SKM-1 treated with dmso at 0.1 percent for 144 hours (cell line): ENCODE measurements at regions not wholly inside any gene's neighbourhood (a gene's known extent, or its start where the extent isn't known, plus 50 kb on each side); places are given as distances from the start of the nearest gene placed in this dataset.
"Not testable (repeated sequence)": the region's sequence is repeated elsewhere in the genome, so short reads cannot be mapped to it uniquely, and the experiment has no call there.

Experiments used
- DNase-seq: peaks from one replicate; lab custom pipeline; 2025; ENCODE audit not compliant: unreplicated experiment; lab: John Stamatoyannopoulos, UW

DNA sequence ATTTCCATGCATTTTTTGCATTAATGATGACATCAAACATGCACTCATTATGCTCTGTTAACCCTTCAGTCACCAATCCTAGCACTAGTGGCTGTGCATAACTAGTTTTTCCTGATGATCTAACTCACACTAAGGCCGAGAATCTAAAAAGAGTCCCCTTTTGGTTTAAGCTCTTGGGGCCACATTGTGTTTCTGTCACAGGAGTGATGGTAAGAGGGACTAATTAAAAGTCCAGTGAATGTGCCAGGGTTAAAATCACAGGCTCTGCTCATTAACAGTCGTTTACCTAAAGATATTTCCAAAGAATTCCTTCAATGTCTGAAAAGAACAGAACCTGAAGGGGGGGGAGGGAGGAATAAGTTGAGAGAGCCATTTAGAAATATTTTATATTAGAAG is 359.0 kb upstream of the ANKRD30A start:
- DNase-seq: no peak

- no peak for DNase-seq
These were observed 359.5 kb upstream of the ANKRD30A start for GRCh38 chr10:36765782-36766414.

- DNase-seq: no peak
These were observed 360.6 kb upstream of the ANKRD30A start for GRCh38 chr10:36764823-36765222.

GRCh38 chr10:36761121-36761520 is 364.3 kb upstream of the ANKRD30A start:
- no peak for DNase-seq

DNA sequence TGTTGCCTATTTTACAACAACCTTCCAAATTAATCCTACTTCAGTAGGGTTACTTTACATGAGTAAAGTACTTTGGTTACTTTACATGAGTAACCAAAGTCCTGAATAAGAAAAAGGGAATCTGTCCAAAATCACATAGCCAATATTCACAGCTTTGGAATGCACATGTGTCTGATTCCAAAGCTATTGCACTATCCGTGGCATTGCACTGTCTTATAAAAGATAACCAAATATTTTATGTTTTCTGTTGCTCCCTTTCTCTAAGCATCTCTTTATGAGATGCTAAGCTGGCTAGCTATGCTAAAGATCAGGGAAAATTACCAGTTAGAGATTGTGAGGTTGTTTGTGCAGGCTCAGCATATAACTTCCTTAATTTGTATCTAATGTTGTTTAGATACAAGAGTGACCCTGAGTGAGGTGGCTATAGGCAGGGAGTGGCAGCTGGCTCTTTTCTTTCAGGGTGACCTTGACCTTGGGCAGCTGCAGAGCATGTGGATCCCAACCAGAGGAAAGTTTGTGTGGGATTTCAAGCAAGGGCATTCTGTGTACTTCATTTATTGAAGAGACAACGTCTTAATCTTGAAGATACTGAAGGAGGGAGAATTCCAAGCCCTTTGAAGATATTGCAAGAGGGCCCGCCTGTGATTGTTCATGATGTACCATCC is 366.1 kb upstream of the ANKRD30A start:
- no peak for DNase-seq

DNA sequence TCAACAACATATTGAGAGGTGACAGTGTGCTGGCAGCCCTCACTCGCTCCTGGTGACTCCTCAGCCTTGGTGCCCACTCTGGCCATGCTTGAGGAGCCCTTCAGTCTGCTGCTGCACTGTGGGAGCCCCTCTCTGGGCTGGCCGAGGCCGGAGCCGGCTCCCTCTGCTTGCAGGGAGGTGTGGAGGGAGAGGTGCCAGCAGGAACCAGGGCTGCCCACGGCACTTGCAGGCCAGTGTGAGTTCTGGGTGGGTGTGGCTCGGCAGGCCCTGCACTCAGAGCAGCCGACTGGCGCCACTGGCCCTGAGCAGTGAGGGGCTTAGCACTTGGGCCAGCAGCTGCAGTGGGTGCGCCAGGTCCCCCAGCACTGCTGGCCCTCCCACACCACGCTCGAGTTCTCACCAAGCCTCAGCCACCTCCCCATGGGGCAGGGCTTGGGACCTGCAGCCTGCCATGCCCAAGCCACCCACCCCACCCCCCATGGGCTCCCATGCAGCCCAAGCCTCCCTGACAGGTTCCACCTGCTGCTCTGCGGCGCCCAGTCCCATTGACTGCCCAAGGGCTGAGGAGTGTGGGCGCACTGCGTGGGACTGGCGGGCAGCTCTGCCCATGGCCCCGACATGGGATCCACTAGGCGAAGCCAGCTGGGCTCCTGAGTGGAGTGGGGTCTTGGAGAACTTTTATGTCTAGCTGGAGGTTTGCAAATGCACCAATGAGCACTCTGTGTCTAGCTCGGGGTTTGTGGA is 377.1 kb upstream of the ANKRD30A start:
- no peak for DNase-seq

GRCh38 chr10:36739884-36740445 is 385.4 kb upstream of the ANKRD30A start:
- no peak for DNase-seq

DNA sequence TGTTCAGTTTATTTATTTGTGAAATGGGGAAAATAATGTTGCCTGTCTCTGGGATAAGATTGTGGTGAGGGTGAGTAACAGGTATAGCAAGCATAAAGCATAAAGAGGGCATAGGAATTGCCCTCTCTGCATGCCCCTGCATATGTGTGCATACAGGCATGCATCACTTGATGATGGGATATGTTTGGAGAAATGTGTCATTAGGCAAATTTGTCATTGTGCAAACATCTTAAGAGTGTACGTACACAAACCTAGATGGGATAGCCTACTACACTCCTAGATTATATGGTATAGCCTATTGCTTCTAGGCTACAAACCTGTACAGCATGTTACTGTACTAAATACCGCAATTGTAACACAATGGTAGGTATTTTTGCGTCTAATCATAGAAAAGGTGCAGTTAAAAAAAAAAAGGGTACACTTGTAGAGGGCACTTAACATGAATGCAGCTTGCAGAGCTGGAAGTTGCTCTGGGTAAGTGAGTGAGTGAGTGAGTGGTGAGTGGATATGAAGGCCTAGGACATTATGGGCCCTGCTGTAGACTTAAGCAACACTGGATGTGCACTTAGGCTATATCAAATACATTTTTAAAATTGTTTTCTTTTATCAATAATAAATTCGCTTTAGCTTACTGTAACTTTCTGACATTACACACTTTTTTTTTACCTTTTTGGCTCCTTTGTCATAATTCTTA is 386.5 kb upstream of the ANKRD30A start:
- DNase-seq: no peak

DNA sequence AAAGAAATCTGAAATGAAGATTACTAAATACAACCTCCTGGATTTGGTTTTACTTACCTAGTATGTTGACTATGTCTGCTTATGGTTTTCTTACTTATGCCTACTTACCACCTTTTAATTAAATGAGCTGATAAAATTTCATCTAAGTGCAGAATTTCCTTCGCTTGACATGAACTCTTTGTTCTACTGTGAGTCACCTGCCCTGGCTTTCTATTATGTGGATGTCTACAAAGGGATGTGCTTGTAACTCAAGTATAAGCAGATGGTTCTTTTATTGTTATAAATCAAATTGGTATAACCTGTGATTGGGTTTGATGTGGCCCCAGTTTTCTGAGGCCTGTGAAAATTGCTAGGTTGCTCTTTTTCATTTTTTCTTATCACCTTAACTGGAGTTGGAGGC is 389.1 kb upstream of the ANKRD30A start:
- DNase-seq: no peak

DNA sequence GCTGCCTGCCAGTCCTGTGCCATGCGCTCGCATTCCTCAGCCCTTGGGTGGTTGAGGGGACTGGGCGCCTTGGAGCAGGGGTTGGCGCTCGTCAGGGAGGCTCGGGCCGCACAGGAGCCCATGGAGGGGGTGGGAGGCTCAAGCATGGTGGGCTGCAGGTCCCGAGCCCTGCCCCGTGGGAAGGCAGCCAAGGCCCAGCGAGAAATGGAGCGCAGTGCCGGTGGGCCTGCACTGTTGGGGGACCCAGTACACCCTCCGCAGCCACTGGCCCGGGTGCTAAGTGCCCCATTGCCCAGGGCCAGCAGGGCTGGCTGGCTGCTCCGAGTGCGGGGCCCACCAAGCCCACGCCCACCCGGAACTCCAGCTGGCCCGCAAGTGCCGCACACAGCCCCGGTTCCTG is 390.8 kb upstream of the ANKRD30A start:
- DNase-seq: not testable (repeated sequence)

DNA sequence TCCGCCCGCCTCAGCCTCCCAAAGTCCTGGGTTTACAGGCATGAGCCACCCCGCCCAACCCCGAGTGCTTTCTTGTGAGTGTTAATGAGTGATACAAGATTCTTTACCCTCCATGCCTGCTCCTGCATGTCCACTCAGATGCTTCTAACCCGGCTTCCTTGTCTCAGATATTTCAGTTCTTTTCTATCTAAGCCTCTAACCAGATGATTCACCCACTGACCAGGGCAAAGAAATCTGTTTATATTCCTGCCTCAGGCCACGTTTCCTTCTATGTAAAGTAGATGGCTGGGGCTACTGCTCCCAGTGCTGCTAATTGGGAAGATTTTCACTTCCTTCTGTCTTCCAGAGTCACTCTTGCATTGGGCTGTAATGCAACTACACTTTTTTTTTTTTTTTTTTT is 395.1 kb upstream of the ANKRD30A start:
- DNase-seq: no peak

DNA sequence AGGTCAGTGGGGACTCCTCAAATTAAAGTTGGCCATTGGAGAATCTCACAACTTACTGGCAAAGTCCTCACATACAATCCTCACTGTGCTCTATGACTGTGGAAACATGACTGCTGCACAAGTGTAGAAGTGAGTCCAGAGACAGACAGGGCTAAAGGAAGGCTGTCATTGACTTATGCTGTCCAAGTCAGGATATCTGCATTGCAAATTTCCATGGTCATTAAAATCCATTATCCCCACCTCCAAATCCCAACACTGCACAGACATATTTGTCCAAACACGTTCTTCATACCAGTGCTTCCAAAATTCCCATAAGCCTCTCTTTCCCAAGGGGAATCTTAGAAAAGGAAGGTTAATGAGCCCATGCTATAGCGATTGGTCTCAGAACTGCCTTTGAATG is 396.8 kb upstream of the ANKRD30A start:
- no peak for DNase-seq

DNA sequence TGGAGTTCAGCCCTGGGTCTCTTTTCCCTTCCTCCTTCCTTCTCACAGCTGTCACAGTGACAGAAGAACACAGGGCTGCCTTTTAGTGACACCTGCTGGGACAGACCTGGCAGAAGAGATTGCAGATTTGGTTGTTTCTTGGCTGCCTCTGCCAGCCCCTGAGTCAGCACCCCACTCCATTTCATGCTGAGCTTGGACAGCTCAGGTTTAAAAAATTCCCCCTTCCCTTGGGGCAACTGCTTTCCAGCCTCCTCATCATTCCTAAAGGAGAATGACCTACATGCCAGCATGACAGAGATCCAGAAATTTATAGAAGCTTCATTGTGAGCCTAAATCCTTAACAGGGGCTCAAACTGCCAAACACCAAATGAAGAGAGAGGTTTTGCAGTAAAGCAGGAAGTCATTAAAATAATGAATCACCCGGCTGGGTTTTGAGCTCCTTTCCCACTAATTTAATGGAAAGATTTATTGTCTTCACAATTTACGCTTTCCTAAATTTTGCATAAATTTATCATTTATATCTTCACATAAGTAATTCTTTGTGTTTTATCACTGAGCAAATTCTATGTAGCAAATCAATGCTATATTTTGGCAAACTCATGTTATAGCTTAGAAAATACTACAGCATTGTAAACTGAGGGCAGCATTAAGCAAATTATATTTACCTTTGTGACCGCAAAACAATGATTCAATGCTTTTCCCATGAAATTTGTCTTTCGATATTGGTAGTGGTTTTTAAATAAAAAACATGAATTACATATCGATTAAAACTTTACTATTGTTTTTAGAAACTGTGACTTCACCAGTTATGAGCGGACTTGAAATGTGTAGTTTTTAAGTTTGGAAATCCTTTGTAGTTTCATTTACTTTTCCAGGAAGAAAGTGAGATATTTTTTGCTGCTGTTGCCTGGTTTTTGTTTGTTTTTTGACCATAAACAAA is 399.5 kb upstream of the ANKRD30A start:
- DNase-seq: no peak

DNA sequence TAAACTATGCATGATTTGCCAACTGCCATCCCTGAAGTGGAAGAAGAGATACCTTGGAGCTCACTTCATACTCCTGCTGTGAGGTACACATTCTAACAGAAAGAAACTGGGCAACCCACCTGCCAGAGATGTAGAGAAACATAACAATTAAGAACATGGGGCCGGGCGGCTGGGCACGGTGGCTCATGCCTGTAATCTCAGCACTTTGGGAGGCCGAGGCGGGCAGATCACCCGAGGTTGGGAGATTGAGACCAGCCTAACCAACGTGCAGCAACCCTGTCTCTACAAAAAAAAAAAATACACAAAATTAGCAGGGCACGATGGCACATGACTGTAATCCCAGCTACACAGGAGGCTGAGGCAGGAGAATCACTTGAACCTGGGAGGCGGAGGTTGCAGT is 402.6 kb upstream of the ANKRD30A start:
- no peak for DNase-seq

DNA sequence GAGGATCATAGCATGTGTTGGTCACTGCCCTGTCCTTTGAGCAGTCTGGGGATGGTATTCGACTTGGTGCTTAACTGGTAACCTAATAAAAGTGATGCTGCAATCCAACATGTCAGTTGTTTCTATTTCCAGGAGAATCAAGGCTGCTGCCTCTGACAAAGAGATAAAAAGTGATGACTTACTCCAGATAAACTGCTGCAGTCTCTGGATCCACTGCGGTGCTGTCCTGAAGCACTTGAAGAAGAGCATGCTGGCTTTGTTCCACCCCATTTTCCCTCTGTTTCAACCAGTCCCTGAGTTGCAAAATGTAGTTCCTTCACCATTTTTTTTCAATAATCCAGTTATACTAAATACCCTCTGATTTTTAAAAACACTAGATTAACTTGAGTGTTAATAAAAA is 403.5 kb upstream of the ANKRD30A start:
- DNase-seq: no peak

- no peak for DNase-seq
These were observed 404.5 kb upstream of the ANKRD30A start for GRCh38 chr10:36720895-36721294.

GRCh38 chr10:36717118-36717517 is 408.3 kb upstream of the ANKRD30A start:
- DNase-seq: no peak

DNA sequence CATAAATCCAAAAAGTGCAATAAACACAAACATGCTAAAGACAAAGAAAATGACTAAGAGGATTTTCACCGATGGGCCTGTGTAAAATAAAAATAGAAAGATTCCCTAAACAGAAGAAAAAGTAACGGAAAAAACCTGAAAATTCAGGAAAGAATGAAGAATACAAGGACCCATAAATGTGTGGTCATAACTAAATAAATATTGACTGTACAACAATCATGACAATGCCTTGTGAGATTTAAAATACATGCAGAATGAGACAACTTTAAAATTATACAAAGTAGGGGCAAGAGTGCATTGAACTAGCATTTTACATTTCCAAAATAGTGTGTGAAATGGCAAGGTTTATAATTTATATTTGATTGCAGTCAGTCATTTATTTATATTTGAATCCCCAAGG is 409.1 kb upstream of the ANKRD30A start:
- DNase-seq: no peak

GRCh38 chr10:36712695-36713094 is 412.7 kb upstream of the ANKRD30A start:
- no peak for DNase-seq

GRCh38 chr10:36711361-36711760 is 414.0 kb upstream of the ANKRD30A start:
- DNase-seq: no peak
